HCT116 (cell line): ENCODE measurements at regions not wholly inside any gene's neighbourhood (a gene's known extent, or its start where the extent isn't known, plus 50 kb on each side); places are given as distances from the start of the nearest gene placed in this dataset.

ENCODE experiments used
- CTCF ChIP-seq, 3 experiments: fragments of 200-600 bp in 1 of 3; sonication (generic) in 1 of 3; IDR thresholded peaks in 2 of 3; conservative IDR thresholded peaks in 1 of 3; 2 replicates each; pipeline ENCODE4 v1.5.1; 2012 to 2017; ENCODE audit warnings: low read depth in 2 of 3, low read length in 2 of 3, antibody characterized with exemption in 1 of 3, borderline replicate concordance in 1 of 3, control low read depth in 1 of 3, mild to moderate bottlenecking in 1 of 3, mixed read lengths in 1 of 3, mixed run types in 1 of 3, moderate library complexity in 1 of 3; ENCODE audit not compliant: insufficient read depth in 1 of 3
- EZH2 ChIP-seq: fragments of 200-600 bp; sonication (generic); IDR thresholded peaks from 2 replicates; pipeline ENCODE4 v1.6.1; 2017; ENCODE audit warnings: antibody characterized with exemption, mixed run types
- EZH2phosphoT487 ChIP-seq: fragments of 200-600 bp; IDR thresholded peaks from 2 replicates; pipeline ENCODE4 v1.6.1; 2018; ENCODE audit warnings: antibody characterized with exemption, borderline replicate concordance
- JUND ChIP-seq: IDR thresholded peaks from 2 replicates; pipeline ENCODE4 v1.6.1; 2012
- MAX ChIP-seq: IDR thresholded peaks from 2 replicates; pipeline ENCODE4 v1.6.1; 2012
- POLR2A ChIP-seq: IDR thresholded peaks from 2 replicates; pipeline ENCODE4 v1.7.0; 2011; ENCODE audit warnings: borderline replicate concordance; ENCODE audit not compliant: insufficient read depth, insufficient read length; ENCODE audit errors: extremely low read depth
- POLR2AphosphoS5 ChIP-seq: IDR thresholded peaks from 2 replicates; pipeline ENCODE4 v1.6.1; 2011; ENCODE audit warnings: mild to moderate bottlenecking, low read depth, low read length, moderate library complexity
- RAD21 ChIP-seq: IDR thresholded peaks from 2 replicates; pipeline ENCODE4 v1.6.1; 2012; ENCODE audit warnings: low read depth, mild to moderate bottlenecking
- REST ChIP-seq: IDR thresholded peaks from 2 replicates; pipeline ENCODE4 v1.6.1; 2012; ENCODE audit warnings: low read depth
- TCF7L2 ChIP-seq: IDR thresholded peaks from 2 replicates; pipeline ENCODE4 v1.7.0; 2011; ENCODE audit warnings: borderline replicate concordance, inconsistent platforms; ENCODE audit not compliant: insufficient read depth, insufficient read length; ENCODE audit errors: extremely low read depth
- YY1 ChIP-seq: IDR thresholded peaks from 2 replicates; pipeline ENCODE4 v1.6.1; 2011; ENCODE audit warnings: low read length, low read depth, moderate library complexity, mild to moderate bottlenecking; ENCODE audit not compliant: insufficient replicate concordance; ENCODE audit errors: extremely low read depth

DNA sequence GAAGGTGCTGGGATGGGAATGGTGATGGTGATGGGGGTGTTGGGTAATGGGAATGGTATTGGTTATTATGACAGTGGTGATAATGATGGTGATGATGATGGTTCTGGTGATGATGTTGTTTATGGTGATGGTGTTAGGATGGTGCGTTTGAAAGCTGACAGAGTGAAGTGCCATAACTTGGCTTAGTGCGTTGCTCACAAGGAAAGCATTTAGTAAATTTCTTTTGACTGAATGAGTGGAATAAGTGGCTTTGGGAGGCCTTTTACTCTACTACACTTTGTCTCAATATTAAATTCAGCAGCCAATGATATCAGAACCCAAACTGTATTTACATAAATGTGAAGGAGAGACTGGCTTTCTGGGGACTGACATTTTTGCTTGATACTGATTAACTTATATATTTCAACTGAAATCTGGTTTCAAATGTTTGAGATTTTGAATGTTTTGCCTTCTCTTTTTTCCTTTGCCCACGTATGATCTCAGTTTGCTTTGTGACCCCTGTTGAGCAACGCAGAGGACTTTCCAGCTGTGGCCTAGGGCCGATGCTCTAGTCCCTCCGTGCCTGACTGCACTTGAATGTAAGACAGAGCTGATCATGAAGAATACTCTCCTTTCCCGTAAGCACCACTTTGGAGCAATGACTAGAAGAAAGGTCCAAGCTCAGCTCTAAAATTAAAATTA is 128.5 kb upstream of the SH3BP4 start:
- TF ChIP-seq CTCF (IDR thresholded peaks at IDR 0.05 in 2 of 3, conservative IDR thresholded peaks at IDR 0.05 in 1 of 3; ENCODE audit: borderline replicate concordance in 1 of 3, insufficient read depth in 1 of 3, low read depth in 2 of 3, low read length in 2 of 3) (no peak), POLR2AphosphoS5 (no peak), POLR2A (no peak), TCF7L2 (no peak), REST (no peak), RAD21 (no peak), EZH2phosphoT487 (no peak), JUND (no peak), MAX (no peak), EZH2 (no peak), YY1 (no peak)
